GM18507 (cell line): ENCODE measurements at regions not wholly inside any gene's neighbourhood (a gene's known extent, or its start where the extent isn't known, plus 50 kb on each side); places are given as distances from the start of the nearest gene placed in this dataset.
"Not testable (repeated sequence)": the region's sequence is repeated elsewhere in the genome, so short reads cannot be mapped to it uniquely, and the experiment has no call there.

Experiments
- DNase-seq: peaks from one replicate; pipeline ENCODE4 v3.0.0; 2011; ENCODE audit warnings: low read depth; ENCODE audit not compliant: insufficient read length; ENCODE audit errors: extremely low spot score
- FAIRE-seq: peaks from 2 replicates; lab custom pipeline; 2011; peaks lifted over from hg19 to GRCh38; lab: Jason Lieb, UNC

DNA sequence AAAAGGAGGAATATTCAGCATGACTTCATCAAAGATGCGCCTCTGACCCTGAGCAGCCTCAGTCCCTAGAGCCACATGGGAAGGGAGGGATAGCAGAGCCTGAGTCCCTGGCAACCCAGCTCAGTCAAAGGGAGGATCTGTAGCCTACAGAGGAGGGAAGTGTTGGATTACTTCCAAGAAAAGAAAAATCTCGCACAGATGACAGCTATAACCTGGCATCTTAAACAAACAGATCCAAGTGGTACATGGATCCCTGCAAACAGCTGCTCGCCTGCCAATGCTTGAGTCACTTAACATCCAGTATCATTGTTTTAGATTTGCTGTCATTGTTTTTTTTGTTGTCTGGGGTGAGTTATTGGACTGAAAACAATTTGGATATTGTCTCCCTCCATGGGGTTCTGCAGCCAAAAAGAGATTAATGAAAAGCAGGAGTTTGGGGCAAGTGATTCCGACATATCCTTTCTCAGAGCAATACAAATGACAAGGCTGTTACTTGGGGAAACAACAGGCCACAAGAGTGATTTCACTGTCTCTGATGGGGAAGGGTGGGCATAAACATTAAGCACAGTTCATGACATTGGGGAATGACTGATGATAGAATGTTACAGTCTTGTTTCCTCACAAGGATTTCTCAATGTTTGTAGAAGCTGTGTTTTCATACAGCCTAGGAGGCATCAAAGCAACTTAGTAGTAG lies 153.5 kb upstream of the KIF2A start:
- DNase-seq (no peak), FAIRE-seq (no peak)

GRCh38 chr5:62154758-62155157 lies 151.2 kb upstream of the KIF2A start:
- FAIRE-seq (no peak), DNase-seq (no peak)

- FAIRE-seq (no peak), DNase-seq (no peak)
These were observed 150.0 kb upstream of the KIF2A start for GRCh38 chr5:62155988-62156387.

- DNase-seq (no peak), FAIRE-seq (no peak)
These were observed 138.4 kb upstream of the KIF2A start for GRCh38 chr5:62167561-62168057.

DNA sequence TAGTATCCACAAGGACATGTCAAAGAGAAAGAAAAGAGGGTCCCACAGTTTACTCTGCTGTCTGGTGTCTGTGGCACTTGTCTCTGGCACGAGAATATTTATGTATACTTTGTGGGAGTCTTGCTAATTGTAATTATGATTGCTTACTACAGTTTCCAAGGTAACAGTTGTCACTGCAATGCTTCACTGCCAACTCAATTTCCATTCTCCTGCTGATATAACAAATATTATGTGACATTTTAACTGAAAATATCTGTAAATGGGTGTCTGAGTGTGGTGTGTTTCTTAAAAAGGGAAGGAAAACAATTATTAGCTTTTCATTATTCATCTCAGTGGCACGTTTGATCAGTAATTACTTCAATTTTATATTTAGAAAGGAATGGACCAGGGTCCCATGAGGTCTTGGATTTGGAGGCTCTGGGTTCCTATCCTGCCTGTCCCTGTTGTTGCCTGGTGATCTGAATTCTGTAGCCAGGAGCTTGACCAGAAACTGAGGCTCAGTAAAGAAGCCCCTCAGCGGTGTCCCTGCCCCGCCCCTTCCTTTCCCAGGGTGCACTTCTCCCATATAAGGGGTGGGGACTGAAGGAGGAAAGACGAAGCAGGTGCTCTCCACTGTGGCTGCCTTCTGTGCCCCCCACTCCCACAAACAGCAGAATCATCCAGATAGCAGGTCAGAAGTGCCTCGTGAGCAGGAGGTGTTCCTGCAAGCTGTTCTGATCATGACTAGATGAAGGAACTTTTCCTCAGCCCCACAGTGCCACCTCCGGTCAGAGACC lies 137.3 kb upstream of the KIF2A start:
- FAIRE-seq (no peak), DNase-seq (no peak)

DNA sequence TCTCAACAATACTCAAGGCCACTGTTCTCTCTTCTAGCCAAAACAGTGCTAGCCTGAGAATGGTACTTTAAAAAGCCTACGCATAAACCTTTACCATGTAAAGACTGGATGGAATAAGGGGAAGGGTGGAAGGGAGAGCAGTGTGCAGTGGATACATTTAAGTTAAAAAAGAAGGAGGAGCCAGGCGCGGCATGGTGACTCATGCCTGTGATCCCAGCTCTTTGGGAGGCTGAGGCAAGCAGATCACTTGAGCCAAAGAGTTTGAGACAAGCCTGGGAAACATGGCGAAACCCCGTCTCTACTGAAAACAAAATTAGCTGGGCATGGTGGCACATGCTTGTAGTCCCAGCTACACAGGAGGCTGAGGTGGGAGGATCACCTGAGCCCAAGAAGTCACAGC lies 127.7 kb upstream of the KIF2A start:
- FAIRE-seq (no peak), DNase-seq (no peak)

DNA sequence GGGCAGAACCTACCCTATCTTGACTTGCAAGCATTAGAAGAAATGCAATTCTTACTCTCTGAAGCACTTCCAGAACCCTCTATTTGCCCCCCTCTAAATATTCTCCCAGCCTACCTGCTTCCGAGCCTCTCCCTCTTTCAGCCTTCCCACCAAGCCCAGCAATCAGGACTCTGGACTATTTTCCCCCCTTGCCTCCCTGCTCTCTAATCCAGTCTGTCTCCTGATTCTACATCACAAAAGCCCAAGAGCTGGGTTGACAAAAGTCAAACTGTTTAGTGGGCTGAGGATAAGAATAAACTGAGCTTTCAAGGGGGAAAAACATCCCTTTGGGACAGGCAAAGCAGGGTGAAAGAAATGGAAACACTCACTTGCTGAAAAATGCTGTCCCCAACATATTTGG lies 123.2 kb upstream of the KIF2A start:
- DNase-seq (no peak), FAIRE-seq (no peak)

- no peak for DNase-seq
- FAIRE-seq: no peak
These were observed 122.3 kb upstream of the KIF2A start for GRCh38 chr5:62183727-62184126.

DNA sequence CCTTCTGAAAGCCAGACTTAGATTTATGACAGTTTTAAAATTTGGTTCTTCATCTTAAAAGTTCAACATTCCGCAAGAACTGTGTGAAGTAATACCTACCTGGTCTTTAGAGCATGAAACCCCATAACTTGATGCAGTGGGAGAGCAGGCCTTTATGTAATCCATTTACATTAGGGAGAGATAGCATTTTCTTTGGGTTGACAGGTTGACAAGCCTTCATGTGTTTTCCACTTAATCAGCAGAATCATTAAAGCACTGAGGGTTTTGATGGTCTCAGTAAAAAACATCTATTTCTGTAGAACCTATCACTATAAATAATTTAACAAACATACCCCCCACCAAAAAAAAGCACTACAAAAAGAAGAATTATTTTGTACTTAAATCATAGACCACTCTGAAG lies 121.6 kb upstream of the KIF2A start:
- DNase-seq (no peak), FAIRE-seq (no peak)

GRCh38 chr5:62190173-62190572 lies 115.8 kb upstream of the KIF2A start:
- DNase-seq: no peak
- no peak for FAIRE-seq

DNA sequence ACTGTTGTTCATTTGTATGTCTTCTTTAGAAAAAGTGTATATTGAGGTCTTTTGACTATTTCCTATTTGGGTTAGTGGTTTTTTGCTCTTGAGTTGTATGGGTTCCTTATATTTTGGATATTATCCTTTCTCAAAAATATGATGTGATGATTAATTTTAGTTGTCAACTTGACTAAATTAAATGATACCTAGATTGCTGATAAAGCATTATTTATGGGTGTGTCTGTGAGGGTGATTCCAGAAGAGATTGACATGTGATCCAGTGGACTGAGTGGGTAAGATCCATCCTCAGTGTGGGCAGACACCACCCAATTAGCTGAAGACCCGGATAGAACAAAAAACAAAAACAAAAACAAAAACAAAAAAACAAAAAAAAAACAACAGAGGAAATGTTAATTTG lies 115.1 kb upstream of the KIF2A start:
- no peak for DNase-seq
- no peak for FAIRE-seq

- no peak for DNase-seq
- no peak for FAIRE-seq
These were observed 113.0 kb upstream of the KIF2A start for GRCh38 chr5:62192958-62193357.

- FAIRE-seq, DNase-seq: not testable (repeated sequence)
These were observed 109.5 kb upstream of the KIF2A start for GRCh38 chr5:62196532-62196931.

GRCh38 chr5:62197697-62198096 lies 108.3 kb upstream of the KIF2A start:
- DNase-seq: no peak
- FAIRE-seq: no peak

DNA sequence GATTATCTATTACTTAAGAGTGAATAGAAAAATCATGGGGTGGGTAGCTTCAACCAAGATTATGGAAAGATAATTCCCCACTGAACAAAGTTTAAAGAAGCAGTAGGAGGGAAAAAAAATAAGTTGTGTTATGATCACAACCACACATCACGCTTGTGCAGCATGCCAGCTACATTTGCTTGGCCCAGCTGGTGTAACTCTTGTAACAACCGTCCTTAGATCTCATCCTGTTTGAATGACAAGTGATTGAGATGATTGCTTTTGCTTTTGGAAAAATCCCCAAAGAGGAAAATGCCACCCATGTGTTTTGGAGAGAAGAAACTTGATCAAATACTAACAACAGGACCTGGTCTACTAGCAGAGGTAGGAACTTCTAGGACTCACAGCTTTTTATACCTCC lies 107.6 kb upstream of the KIF2A start:
- DNase-seq (no peak), FAIRE-seq (no peak)

DNA sequence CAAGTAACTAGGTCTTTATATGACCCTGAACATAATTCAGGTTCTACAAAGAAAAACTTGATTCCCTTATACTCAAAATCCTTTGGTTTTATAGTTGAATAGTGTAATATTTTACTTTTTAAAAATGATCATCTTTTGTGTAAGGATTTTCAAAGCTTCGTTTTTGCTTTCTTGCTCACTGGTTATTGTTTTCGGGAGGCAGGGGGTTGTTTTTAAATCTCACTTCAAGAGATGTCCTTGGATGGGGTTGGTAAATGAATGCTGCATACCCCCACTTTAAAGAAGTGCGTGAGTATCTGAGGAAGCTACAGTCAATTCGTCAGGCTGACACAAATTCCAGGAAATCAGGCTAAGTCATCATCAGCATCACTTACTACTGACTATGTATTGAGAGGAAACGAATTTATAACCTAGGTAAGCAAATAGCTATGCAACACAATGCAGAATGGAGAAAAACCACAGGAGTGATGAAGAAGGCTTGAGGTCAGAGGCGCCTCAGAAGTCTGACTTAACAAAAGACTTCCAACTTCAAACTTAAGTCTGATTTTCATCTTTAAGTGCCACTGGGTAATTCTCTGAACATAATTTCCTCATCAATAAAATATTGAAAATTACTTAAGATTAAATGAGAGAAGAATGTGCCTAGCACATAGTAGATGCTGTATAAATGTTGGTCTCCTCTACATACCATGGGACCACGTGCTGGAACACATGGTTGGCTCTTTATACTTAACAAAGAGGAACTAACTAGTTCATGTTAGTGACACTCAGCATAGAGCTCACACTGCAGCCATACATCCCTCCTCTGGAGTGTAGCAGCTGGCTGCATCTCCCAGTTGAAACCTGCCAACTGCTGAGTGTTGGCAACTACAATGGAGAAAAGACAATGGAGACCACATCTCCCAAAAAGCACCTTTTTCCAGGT lies 106.0 kb upstream of the KIF2A start:
- FAIRE-seq: no peak
- no peak for DNase-seq

DNA sequence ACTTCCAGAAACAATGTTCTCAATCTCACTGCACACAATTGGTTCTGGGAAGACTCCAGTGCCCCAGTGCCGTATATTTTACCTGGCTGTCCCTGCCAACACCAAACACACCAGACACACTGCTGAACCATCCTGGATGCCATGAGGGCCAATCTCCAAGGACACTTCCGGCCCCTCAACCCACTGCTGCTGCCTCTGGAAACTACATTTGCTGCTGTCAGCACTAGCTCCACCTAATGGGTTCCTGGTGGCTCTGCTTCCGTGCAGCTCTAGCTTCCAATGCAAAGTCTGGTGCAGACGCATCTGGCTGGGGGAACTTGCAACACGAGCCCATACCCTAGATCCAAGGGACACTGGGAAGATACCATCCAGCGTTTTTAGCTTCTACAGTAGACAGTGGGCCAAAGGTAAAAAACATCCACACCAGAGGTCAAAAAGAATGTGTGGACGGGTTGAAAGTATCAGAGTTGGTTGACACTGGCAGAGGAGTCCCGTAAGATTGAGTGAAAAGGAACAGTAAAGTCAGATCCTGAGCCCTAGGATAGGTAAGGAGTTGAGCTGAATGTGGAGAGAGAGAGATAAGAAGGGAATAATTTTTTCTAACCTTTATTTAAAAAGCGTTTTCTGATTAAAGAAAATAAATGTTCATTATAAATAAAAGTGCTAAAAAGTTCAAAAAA lies 99.7 kb upstream of the KIF2A start:
- no peak for FAIRE-seq
- DNase-seq: no peak

GRCh38 chr5:62208218-62208852 lies 97.7 kb upstream of the KIF2A start:
- DNase-seq (no peak), FAIRE-seq (no peak)

- FAIRE-seq (no peak), DNase-seq (no peak)
These were observed 94.6 kb upstream of the KIF2A start for GRCh38 chr5:62211405-62211804.
